ENCODE measurements at regions not wholly inside any gene's neighbourhood (a gene's known extent, or its start where the extent isn't known, plus 50 kb on each side); places are given as distances from the start of the nearest gene placed in this dataset.

DNA sequence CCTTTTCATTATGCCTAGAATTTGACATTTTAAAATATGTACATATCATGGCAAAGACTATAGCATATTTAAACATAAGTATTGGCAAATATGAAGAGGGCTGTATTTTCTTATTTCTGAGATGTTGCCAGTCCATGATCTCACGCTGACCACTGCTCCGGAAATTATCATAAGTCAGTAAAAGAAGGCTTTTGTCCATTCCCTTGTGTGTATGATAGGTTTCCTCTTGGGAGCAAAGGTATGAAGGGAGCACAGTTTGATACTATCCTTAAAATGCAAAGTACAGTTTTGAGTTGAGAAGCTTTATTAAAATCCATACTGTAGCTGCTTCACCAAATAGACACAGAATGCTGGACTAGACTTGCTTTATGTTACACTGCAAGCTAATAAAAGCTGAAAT is 52.6 kb upstream of the AGA start:
- TF ChIP-seq, protein P1, sequence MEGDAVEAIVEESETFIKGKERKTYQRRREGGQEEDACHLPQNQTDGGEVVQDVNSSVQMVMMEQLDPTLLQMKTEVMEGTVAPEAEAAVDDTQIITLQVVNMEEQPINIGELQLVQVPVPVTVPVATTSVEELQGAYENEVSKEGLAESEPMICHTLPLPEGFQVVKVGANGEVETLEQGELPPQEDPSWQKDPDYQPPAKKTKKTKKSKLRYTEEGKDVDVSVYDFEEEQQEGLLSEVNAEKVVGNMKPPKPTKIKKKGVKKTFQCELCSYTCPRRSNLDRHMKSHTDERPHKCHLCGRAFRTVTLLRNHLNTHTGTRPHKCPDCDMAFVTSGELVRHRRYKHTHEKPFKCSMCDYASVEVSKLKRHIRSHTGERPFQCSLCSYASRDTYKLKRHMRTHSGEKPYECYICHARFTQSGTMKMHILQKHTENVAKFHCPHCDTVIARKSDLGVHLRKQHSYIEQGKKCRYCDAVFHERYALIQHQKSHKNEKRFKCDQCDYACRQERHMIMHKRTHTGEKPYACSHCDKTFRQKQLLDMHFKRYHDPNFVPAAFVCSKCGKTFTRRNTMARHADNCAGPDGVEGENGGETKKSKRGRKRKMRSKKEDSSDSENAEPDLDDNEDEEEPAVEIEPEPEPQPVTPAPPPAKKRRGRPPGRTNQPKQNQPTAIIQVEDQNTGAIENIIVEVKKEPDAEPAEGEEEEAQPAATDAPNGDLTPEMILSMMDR (IDR thresholded peaks at IDR 0.05): no peak
- no peak for TF ChIP-seq POLR2A (IDR thresholded peaks at IDR 0.05)
